HG03378 (cell line): ENCODE measurements at regions not wholly inside any gene's neighbourhood (a gene's known extent, or its start where the extent isn't known, plus 50 kb on each side); places are given as distances from the start of the nearest gene placed in this dataset.
"Not testable (repeated sequence)": the region's sequence is repeated elsewhere in the genome, so short reads cannot be mapped to it uniquely, and the experiment has no call there.

Source experiments
- ATAC-seq: cut with Tn5 transposase; IDR thresholded peaks from one replicate; pipeline ENCODE4 v1.9.1; 2021; ENCODE audit warnings: mild to moderate bottlenecking, moderate library complexity; ENCODE audit not compliant: unreplicated experiment

GRCh38 chr13:101003566-101003965 lies 329.0 kb upstream of the TMTC4 start:
- no peak for ATAC-seq

GRCh38 chr13:100989392-100989791 lies 314.8 kb upstream of the TMTC4 start:
- no peak for ATAC-seq

GRCh38 chr13:100988921-100989320 lies 314.3 kb upstream of the TMTC4 start:
- ATAC-seq = no peak

GRCh38 chr13:100987948-100988347 lies 313.4 kb upstream of the TMTC4 start:
- ATAC-seq = no peak

- no peak for ATAC-seq
Measured at GRCh38 chr13:100986571-100986970, 312.0 kb upstream of the TMTC4 start.

GRCh38 chr13:100984085-100984705 lies 309.6 kb upstream of the TMTC4 start:
- no peak for ATAC-seq

- no peak for ATAC-seq
Measured at GRCh38 chr13:100983111-100983510, 308.5 kb upstream of the TMTC4 start.

- ATAC-seq = no peak
Measured at GRCh38 chr13:100980171-100980570, 305.6 kb upstream of the TMTC4 start.

- ATAC-seq = no peak
Measured at GRCh38 chr13:100977841-100978240, 303.2 kb upstream of the TMTC4 start.

- ATAC-seq = no peak
Measured at GRCh38 chr13:100976993-100977392, 302.4 kb upstream of the TMTC4 start.

- not testable (repeated sequence) for ATAC-seq
Measured at GRCh38 chr13:100975666-100976065, 301.1 kb upstream of the TMTC4 start.

GRCh38 chr13:100962585-100962984 lies 288.0 kb upstream of the TMTC4 start:
- no peak for ATAC-seq

GRCh38 chr13:100961186-100961585 lies 286.6 kb upstream of the TMTC4 start:
- ATAC-seq = no peak

GRCh38 chr13:100958831-100959230 lies 284.2 kb upstream of the TMTC4 start:
- ATAC-seq = no peak

- ATAC-seq = no peak
Measured at GRCh38 chr13:100957741-100958140, 283.1 kb upstream of the TMTC4 start.

GRCh38 chr13:100954430-100955305 lies 280.1 kb upstream of the TMTC4 start:
- no peak for ATAC-seq

GRCh38 chr13:100951016-100951415 lies 276.4 kb upstream of the TMTC4 start:
- ATAC-seq = no peak

GRCh38 chr13:100948937-100949336 lies 274.3 kb upstream of the TMTC4 start:
- not testable (repeated sequence) for ATAC-seq

GRCh38 chr13:100946588-100946987 lies 272.0 kb upstream of the TMTC4 start:
- ATAC-seq = no peak

GRCh38 chr13:100944791-100945345 lies 270.3 kb upstream of the TMTC4 start:
- no peak for ATAC-seq

GRCh38 chr13:100942742-100943141 lies 268.1 kb upstream of the TMTC4 start:
- no peak for ATAC-seq
